ENCODE measurements at regions not wholly inside any gene's neighbourhood (a gene's known extent, or its start where the extent isn't known, plus 50 kb on each side); places are given as distances from the start of the nearest gene placed in this dataset.
"Not testable (repeated sequence)": the region's sequence is repeated elsewhere in the genome, so short reads cannot be mapped to it uniquely, and the experiment has no call there.

DNA sequence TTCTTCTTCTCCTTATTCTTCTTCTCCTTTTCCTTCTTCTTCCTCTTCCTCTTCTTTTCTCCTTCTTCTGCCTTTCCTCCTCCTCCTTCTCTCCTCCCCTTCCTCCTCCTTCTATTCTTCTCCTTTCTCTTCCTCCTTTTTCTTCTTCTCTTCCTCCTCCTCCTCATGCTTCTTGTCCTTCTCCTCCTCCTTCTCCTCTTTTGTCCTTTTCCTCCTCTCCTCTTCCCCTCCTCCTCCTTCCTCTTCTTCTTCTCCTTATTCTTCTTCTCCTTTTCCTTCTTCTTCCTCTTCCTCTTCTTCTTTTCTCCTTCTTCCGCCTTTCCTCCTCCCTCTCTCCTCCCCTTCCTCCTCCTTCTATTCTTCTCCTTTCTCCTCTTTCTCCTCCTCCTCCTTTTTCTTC lies 1258.2 kb downstream of the TYW1 start:
- POLR2A ChIA-PET (ENCODE audit: partially characterized antibody); H2BK12ac ChIP-seq (ENCODE audit: low read depth, low read length); FAIRE-seq; H3K79me2 ChIP-seq (ENCODE audit: control insufficient read depth in 1 of 2, insufficient read depth in 2 of 2, low read length in 2 of 2); H3K18ac ChIP-seq (ENCODE audit: extremely low read depth, low read length); H2AFZ ChIP-seq (ENCODE audit: low read length); H3K56ac ChIP-seq (replicated peaks; ENCODE audit: insufficient read length, low read depth, low read length); H3K4ac ChIP-seq (replicated peaks; ENCODE audit: insufficient read length, low read depth, low read length); H3K79me1 ChIP-seq (ENCODE audit: low read depth, low read length); H3K27ac ChIP-seq (ENCODE audit: low read depth, low read length); H4K91ac ChIP-seq (replicated peaks; ENCODE audit: insufficient read length, low read length); H3K14ac ChIP-seq (ENCODE audit: insufficient read length); H3K9me3 ChIP-seq (ENCODE audit: insufficient read depth in 2 of 2, low read depth in 1 of 2, low read length in 1 of 2); H3K27me3 ChIP-seq (replicated peaks in 1 of 4; ENCODE audit: control insufficient read depth in 3 of 4, extremely low read depth in 1 of 4, insufficient read depth in 3 of 4, low read length in 3 of 4); H4K20me1 ChIP-seq (replicated peaks in 1 of 2; ENCODE audit: control insufficient read depth in 1 of 2, insufficient read depth in 2 of 2, low read length in 2 of 2); H3K4me3 ChIP-seq (ENCODE audit: extremely low read depth in 1 of 4, insufficient read depth in 2 of 4, low read depth in 3 of 4, low read length in 4 of 4); H2BK20ac ChIP-seq (ENCODE audit: low read length); H2AK5ac ChIP-seq (ENCODE audit: low read depth, low read length); H3K36me3 ChIP-seq (ENCODE audit: control insufficient read depth in 2 of 4, insufficient read depth in 4 of 4, low read length in 3 of 4); H3K23me2 ChIP-seq (ENCODE audit: low read depth, low read length); H4K5ac ChIP-seq (ENCODE audit: insufficient read length, low read depth, low read length); H4K8ac ChIP-seq (ENCODE audit: extremely low read depth, insufficient read depth, low read length); H3K4me1 ChIP-seq (replicated peaks in 1 of 4; ENCODE audit: control insufficient read depth in 3 of 4, insufficient read depth in 4 of 4, low read length in 3 of 4); H3K23ac ChIP-seq (ENCODE audit: insufficient read length); H3K4me2 ChIP-seq (ENCODE audit: insufficient read depth in 1 of 2, low read depth in 2 of 2, low read length in 2 of 2); CTCF ChIA-PET (ENCODE audit: partially characterized antibody); H2BK5ac ChIP-seq (ENCODE audit: low read depth, low read length); H3K9ac ChIP-seq (replicated peaks in 1 of 4; ENCODE audit: extremely low read depth in 1 of 4, low read depth in 3 of 4, low read length in 3 of 4); H2BK120ac ChIP-seq (replicated peaks; ENCODE audit: low read depth, low read length); H2BK15ac ChIP-seq (ENCODE audit: low read length); DNase-seq (ENCODE audit: low read depth in 1 of 2, low spot score in 2 of 2): not testable (repeated sequence)
- WGBS, 2 experiments (ENCODE audit: extremely low coverage in 1 of 2, insufficient coverage in 1 of 2, insufficient read length in 1 of 2, insufficient replicate concordance in 2 of 2, low coverage in 1 of 2, low lambda C conversion rate in 2 of 2, missing lambda C conversion rate in 1 of 2): 73% methylated on average over 1 of the region's 1 CpG; no CpG with 5 or more reads in 1 of the 2 experiments

Data from H1 (cell line).